ENCODE measurements at regions not wholly inside any gene's neighbourhood (a gene's known extent, or its start where the extent isn't known, plus 50 kb on each side); places are given as distances from the start of the nearest gene placed in this dataset.

DNA sequence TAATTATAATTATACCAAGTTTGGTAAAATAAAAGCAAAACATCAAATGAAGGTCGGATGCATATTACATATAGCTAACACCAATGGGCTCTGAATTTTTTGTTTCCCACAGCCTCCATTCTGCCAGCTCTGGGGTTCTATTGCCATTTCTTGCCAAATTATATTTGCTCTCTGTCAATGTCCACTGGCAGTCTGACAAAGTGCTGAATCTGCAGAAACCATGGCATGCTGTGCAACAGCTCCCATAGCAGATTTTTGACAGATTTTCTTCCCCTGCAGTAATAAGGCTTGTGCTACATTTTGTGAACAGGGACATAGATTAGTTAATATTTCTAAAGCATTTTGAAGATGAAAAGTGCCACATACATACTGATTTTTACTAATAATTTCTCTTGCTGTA lies 1102.1 kb downstream of the DIAPH3 start (continued):
- TF ChIP-seq, protein P1, sequence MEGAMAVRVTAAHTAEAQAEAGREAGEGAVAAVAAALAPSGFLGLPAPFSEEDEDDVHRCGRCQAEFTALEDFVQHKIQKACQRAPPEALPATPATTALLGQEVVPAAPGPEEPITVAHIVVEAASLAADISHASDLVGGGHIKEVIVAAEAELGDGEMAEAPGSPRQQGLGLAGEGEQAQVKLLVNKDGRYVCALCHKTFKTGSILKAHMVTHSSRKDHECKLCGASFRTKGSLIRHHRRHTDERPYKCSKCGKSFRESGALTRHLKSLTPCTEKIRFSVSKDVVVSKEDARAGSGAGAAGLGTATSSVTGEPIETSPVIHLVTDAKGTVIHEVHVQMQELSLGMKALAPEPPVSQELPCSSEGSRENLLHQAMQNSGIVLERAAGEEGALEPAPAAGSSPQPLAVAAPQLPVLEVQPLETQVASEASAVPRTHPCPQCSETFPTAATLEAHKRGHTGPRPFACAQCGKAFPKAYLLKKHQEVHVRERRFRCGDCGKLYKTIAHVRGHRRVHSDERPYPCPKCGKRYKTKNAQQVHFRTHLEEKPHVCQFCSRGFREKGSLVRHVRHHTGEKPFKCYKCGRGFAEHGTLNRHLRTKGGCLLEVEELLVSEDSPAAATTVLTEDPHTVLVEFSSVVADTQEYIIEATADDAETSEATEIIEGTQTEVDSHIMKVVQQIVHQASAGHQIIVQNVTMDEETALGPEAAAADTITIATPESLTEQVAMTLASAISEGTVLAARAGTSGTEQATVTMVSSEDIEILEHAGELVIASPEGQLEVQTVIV (IDR thresholded peaks at IDR 0.05; ENCODE audit: borderline replicate concordance, partially characterized antibody), result no peak
- TF ChIP-seq KDM1A (IDR thresholded peaks at IDR 0.05; ENCODE audit: borderline replicate concordance) (no peak), POU2F2 (IDR thresholded peaks at IDR 0.05; ENCODE audit: borderline replicate concordance, low read depth, low read length) (no peak), SMAD1 (IDR thresholded peaks at IDR 0.05; ENCODE audit: low read depth, partially characterized antibody) (no peak), SP1 (IDR thresholded peaks at IDR 0.05; ENCODE audit: low read depth, low read length) (no peak), SMAD5 (IDR thresholded peaks at IDR 0.05; ENCODE audit: low read depth) (no peak), ZSCAN29 (IDR thresholded peaks at IDR 0.05) (no peak), EP300 (IDR thresholded peaks at IDR 0.05; ENCODE audit: borderline replicate concordance in 1 of 2, control insufficient read depth in 1 of 2, low read depth in 2 of 2, low read length in 2 of 2) (no peak)
- TF ChIP-seq, protein P2, sequence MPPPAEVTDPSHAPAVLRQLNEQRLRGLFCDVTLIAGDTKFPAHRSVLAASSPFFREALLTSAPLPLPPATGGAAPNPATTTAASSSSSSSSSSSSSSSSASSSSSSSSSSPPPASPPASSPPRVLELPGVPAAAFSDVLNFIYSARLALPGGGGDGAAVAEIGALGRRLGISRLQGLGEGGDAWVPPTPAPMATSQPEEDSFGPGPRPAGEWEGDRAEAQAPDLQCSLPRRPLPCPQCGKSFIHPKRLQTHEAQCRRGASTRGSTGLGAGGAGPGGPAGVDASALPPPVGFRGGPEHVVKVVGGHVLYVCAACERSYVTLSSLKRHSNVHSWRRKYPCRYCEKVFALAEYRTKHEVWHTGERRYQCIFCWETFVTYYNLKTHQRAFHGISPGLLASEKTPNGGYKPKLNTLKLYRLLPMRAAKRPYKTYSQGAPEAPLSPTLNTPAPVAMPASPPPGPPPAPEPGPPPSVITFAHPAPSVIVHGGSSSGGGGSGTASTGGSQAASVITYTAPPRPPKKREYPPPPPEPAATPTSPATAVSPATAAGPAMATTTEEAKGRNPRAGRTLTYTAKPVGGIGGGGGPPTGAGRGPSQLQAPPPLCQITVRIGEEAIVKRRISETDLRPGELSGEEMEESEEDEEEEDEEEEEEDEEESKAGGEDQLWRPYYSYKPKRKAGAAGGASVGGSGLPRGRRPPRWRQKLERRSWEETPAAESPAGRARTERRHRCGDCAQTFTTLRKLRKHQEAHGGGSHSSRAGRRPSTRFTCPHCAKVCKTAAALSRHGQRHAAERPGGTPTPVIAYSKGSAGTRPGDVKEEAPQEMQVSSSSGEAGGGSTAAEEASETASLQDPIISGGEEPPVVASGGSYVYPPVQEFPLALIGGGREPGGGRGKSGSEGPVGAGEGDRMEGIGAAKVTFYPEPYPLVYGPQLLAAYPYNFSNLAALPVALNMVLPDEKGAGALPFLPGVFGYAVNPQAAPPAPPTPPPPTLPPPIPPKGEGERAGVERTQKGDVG (CRISPR knock-in tag; IDR thresholded peaks at IDR 0.05), result no peak
- TF ChIP-seq, protein P3, sequence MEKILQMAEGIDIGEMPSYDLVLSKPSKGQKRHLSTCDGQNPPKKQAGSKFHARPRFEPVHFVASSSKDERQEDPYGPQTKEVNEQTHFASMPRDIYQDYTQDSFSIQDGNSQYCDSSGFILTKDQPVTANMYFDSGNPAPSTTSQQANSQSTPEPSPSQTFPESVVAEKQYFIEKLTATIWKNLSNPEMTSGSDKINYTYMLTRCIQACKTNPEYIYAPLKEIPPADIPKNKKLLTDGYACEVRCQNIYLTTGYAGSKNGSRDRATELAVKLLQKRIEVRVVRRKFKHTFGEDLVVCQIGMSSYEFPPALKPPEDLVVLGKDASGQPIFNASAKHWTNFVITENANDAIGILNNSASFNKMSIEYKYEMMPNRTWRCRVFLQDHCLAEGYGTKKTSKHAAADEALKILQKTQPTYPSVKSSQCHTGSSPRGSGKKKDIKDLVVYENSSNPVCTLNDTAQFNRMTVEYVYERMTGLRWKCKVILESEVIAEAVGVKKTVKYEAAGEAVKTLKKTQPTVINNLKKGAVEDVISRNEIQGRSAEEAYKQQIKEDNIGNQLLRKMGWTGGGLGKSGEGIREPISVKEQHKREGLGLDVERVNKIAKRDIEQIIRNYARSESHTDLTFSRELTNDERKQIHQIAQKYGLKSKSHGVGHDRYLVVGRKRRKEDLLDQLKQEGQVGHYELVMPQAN (conservative IDR thresholded peaks at IDR 0.05), result no peak
